K562 (cell line): ENCODE measurements at regions not wholly inside any gene's neighbourhood (a gene's known extent, or its start where the extent isn't known, plus 50 kb on each side); places are given as distances from the start of the nearest gene placed in this dataset.

Source experiments
- ATAC-seq: fragments of 200-7000 bp; cut with Tn5 transposase; 3 replicates; pipeline ENCODE4 v1.9.1; 2020; ENCODE audit warnings: moderate library complexity
- BruUV-seq: library from RNA; stranded (reverse); fragments of 400-500 nt; replicated peaks from 2 replicates; lab custom pipeline; 2021; lab: Mats Ljungman, UMichigan
- CTCF ChIA-PET: fragments of 300-600 bp; formaldehyde crosslinking; extraction: SDS; loops from one replicate; lab custom pipeline; 2021; ENCODE audit warnings: low intra/inter-chr PET ratio; lab: Yijun Ruan, JAX
- POLR2A ChIA-PET: fragments of 300-600, 350-650 bp; sonication (Branson Sonifier 250); formaldehyde crosslinking; extraction: SDS; loops from one replicate; lab custom pipeline; 2021; ENCODE audit warnings: antibody characterized with exemption, inconsistent platforms; lab: Yijun Ruan, JAX
- DNase-seq, 4 experiments: peaks; one replicate each; pipeline versions ENCODE4 v3.0.0 to v3.0.0-alpha.2; 2011 to 2018; ENCODE audit warnings: low spot score in 3 of 4, mixed read lengths in 3 of 4; ENCODE audit errors: extremely low read depth in 1 of 4
- FAIRE-seq: peaks from 2 replicates; lab custom pipeline; 2011; peaks lifted over from hg19 to GRCh38; lab: Jason Lieb, UNC
- H2AFZ ChIP-seq: 2 replicates; pipeline ENCODE4 v1.6.0; 2011; ENCODE audit warnings: low read depth, low read length, control low read depth, inconsistent platforms
- H3K27ac ChIP-seq: fragments of 200-600 bp; 3 replicates; pipeline ENCODE4 v1.8.0; 2011; ENCODE audit warnings: low read depth, mild to moderate bottlenecking, control low read depth, inconsistent platforms, low read length, moderate library complexity, mixed read lengths; ENCODE audit errors: extremely low read depth
- H3K27me3 ChIP-seq, 2 experiments: fragments of 300-600 bp in 1 of 2; 2 replicates in 1 of 2; 3 replicates in 1 of 2; pipeline versions ENCODE4 v1.6.0 to v1.8.0; 2011; ENCODE audit warnings: inconsistent platforms in 2 of 2, low read length in 2 of 2, mild to moderate bottlenecking in 1 of 2, mixed read lengths in 1 of 2, moderate library complexity in 1 of 2; ENCODE audit not compliant: control insufficient read depth in 2 of 2, insufficient read depth in 2 of 2
- H3K36me3 ChIP-seq: fragments of 300-600 bp; 3 replicates; pipeline ENCODE4 v1.8.0; 2011; ENCODE audit warnings: mild to moderate bottlenecking, low read length, inconsistent platforms; ENCODE audit not compliant: control insufficient read depth, insufficient read depth
- H3K4me1 ChIP-seq, 2 experiments: fragments of 200-600 bp in 1 of 2; replicated peaks in 1 of 2; 2 replicates in 1 of 2; 3 replicates in 1 of 2; pipeline versions ENCODE4 v1.5.1 to v1.8.0; 2011; ENCODE audit warnings: inconsistent platforms in 2 of 2, low read length in 2 of 2, mild to moderate bottlenecking in 1 of 2, mixed read lengths in 1 of 2, moderate library complexity in 1 of 2; ENCODE audit not compliant: control insufficient read depth in 2 of 2, insufficient read depth in 2 of 2
- H3K4me2 ChIP-seq: 2 replicates; pipeline ENCODE4 v1.6.1; 2011; ENCODE audit warnings: low read length, control low read depth, inconsistent platforms, mixed read lengths; ENCODE audit not compliant: insufficient read depth
- H3K4me3 ChIP-seq: fragments of 200-600 bp; sonication (generic), shearing (Covaris generic); 2 replicates; pipeline ENCODE4 v1.5.1; 2016; ENCODE audit warnings: control low read depth, inconsistent platforms
- H3K79me2 ChIP-seq: fragments of 200-600 bp; 3 replicates; pipeline ENCODE4 v1.8.0; 2011; ENCODE audit warnings: low read length, inconsistent platforms; ENCODE audit not compliant: control insufficient read depth, insufficient read depth
- H3K9ac ChIP-seq, 2 experiments: 2 replicates each; pipeline versions ENCODE4 v1.6.0 to v1.6.1; 2011; ENCODE audit warnings: low read depth in 2 of 2, low read length in 2 of 2, control low read depth in 1 of 2, inconsistent platforms in 1 of 2, mild to moderate bottlenecking in 1 of 2, mixed read lengths in 1 of 2; ENCODE audit not compliant: insufficient read depth in 1 of 2
- H3K9me1 ChIP-seq: one replicate; pipeline ENCODE4 v1.6.0; 2011; ENCODE audit warnings: inconsistent platforms, mild to moderate bottlenecking, low read length, moderate library complexity; ENCODE audit not compliant: control insufficient read depth, insufficient read depth
- H3K9me3 ChIP-seq: replicated peaks from 2 replicates; pipeline ENCODE4 v1.5.1; 2011; ENCODE audit warnings: low read depth, low read length, inconsistent platforms; ENCODE audit not compliant: control insufficient read depth, insufficient read depth
- H4K20me1 ChIP-seq: replicated peaks from 2 replicates; pipeline ENCODE4 v1.6.1; 2011; ENCODE audit warnings: low read length, inconsistent platforms, mixed read lengths; ENCODE audit not compliant: control insufficient read depth, insufficient read depth
- CBX2 ChIP-seq: fragments of 200-600 bp; sonication (generic); IDR thresholded peaks from one replicate; pipeline ENCODE4 v1.6.1; 2012; ENCODE audit warnings: mild to moderate bottlenecking, low read length, inconsistent platforms; ENCODE audit not compliant: insufficient read depth, poor library complexity, severe bottlenecking
- ETV6 ChIP-seq, 3 experiments: fragments of 150-350 bp in 1 of 3; sonication (generic) in 1 of 3; formaldehyde crosslinking in 1 of 3; IDR thresholded peaks; 2 replicates each; pipeline versions ENCODE4 v1.6.1 to v1.8.0; 2014 to 2022; ENCODE audit warnings: borderline replicate concordance in 2 of 3, low read depth in 2 of 3, antibody characterized with exemption in 1 of 3, low read length in 1 of 3, mild to moderate bottlenecking in 1 of 3, missing genetic modification reagents in 1 of 3
- HDAC6 ChIP-seq: IDR thresholded peaks from 2 replicates; pipeline ENCODE4 v1.6.1; 2012; ENCODE audit warnings: low read depth, mild to moderate bottlenecking, control low read depth, inconsistent platforms, low read length, moderate library complexity
- NBN ChIP-seq: fragments of 450-650 bp; IDR thresholded peaks from 2 replicates; pipeline ENCODE4 v1.6.1; 2016; ENCODE audit warnings: low read depth, mild to moderate bottlenecking
- NR0B1 ChIP-seq: fragments of 450-650 bp; IDR thresholded peaks from one replicate; pipeline ENCODE4 v1.6.1; 2018; ENCODE audit warnings: mild to moderate bottlenecking, moderate library complexity; ENCODE audit not compliant: partially characterized antibody
- NR4A1 ChIP-seq, 2 experiments: fragments of 250-450 bp in 1 of 2; fragments of 450-650 bp in 1 of 2; sonication (Bioruptor Pico) in 1 of 2; IDR thresholded peaks; 2 replicates each; pipeline versions ENCODE4 v1.4.0 to v1.6.1; 2016 to 2020; ENCODE audit warnings: mild to moderate bottlenecking in 2 of 2, missing compliant biosample characterization in 1 of 2, missing genetic modification characterization in 1 of 2, moderate library complexity in 1 of 2
- PTBP1 ChIP-seq: fragments of 200-400 bp; formaldehyde crosslinking; IDR thresholded peaks from 2 replicates; pipeline ENCODE4 v1.6.1; 2017; ENCODE audit warnings: low read depth, low read length
- SMAD4 ChIP-seq: fragments of 250-450 bp; sonication (Bioruptor Pico); conservative IDR thresholded peaks from 2 replicates; pipeline ENCODE4 v1.8.0; 2021; ENCODE audit warnings: inconsistent platforms, mild to moderate bottlenecking, moderate library complexity
- TRIM24 ChIP-seq, 2 experiments: fragments of 450-650 bp; IDR thresholded peaks; 2 replicates each; pipeline ENCODE4 v1.6.1; 2016
- ZFP36 ChIP-seq: fragments of 150-350 bp; IDR thresholded peaks from 2 replicates; pipeline ENCODE4 v1.6.1; 2018; ENCODE audit warnings: low read length, low read depth; ENCODE audit not compliant: partially characterized antibody
- WGBS: fragments of 100-300 bp; shearing (Covaris generic); methylation state at CpG from one replicate; pipeline ENCODE4 v1.1.6; 2016; ENCODE audit warnings: low coverage, mixed read lengths; ENCODE audit not compliant: insufficient coverage; ENCODE audit errors: missing lambda C conversion rate; 5-methylcytosine and 5-hydroxymethylcytosine counted together
- in situ Hi-C: fragments of 300-500 bp; cut with MboI; formaldehyde crosslinking; loops from 4 replicates; pipeline ENCODE4 v1.15.0; 2018; ENCODE audit warnings: inconsistent platforms, mixed read lengths
- intact Hi-C: fragments of 100-400 bp; cut with micrococcal nuclease; formaldehyde crosslinking; loops from 2 replicates; pipeline ENCODE4 v1.14.2; 2022
- TF ChIP-seq, protein P1 (sequence below): fragments of 450-650 bp; formaldehyde crosslinking; IDR thresholded peaks from 2 replicates; pipeline ENCODE4 v1.4.0; 2020; ENCODE audit warnings: mild to moderate bottlenecking, moderate library complexity
- TF ChIP-seq, protein P2 (sequence below), 2 experiments: fragments of 450-650 bp in 1 of 2; IDR thresholded peaks; 2 replicates each; pipeline ENCODE4 v1.6.1; 2011 to 2017; ENCODE audit warnings: low read depth in 2 of 2, antibody characterized with exemption in 1 of 2, borderline replicate concordance in 1 of 2, low read length in 1 of 2, mild to moderate bottlenecking in 1 of 2, mixed read lengths in 1 of 2; ENCODE audit not compliant: control insufficient read depth in 1 of 2

DNA sequence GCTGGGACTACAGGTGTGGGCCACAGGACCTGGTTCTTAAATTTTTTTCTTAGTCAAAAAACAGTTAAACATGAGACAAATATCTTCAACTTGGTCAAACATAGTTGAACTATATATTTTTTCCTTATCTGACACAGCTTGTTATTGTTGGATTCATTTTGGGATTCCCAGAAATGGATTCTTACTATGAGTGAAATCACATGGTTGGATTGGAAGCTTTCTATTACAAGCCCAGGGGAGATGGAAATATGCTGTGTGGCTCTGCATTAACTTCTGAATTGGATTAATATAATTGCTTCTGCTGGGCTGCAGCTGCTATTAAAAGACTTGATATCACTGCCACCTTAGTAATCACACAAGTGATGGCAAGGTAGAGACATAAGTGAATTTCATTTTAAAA, 126.4 kb upstream of the DUSP22 start (continued):
- TF ChIP-seq, protein P1, sequence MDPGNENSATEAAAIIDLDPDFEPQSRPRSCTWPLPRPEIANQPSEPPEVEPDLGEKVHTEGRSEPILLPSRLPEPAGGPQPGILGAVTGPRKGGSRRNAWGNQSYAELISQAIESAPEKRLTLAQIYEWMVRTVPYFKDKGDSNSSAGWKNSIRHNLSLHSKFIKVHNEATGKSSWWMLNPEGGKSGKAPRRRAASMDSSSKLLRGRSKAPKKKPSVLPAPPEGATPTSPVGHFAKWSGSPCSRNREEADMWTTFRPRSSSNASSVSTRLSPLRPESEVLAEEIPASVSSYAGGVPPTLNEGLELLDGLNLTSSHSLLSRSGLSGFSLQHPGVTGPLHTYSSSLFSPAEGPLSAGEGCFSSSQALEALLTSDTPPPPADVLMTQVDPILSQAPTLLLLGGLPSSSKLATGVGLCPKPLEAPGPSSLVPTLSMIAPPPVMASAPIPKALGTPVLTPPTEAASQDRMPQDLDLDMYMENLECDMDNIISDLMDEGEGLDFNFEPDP: no peak

DNA sequence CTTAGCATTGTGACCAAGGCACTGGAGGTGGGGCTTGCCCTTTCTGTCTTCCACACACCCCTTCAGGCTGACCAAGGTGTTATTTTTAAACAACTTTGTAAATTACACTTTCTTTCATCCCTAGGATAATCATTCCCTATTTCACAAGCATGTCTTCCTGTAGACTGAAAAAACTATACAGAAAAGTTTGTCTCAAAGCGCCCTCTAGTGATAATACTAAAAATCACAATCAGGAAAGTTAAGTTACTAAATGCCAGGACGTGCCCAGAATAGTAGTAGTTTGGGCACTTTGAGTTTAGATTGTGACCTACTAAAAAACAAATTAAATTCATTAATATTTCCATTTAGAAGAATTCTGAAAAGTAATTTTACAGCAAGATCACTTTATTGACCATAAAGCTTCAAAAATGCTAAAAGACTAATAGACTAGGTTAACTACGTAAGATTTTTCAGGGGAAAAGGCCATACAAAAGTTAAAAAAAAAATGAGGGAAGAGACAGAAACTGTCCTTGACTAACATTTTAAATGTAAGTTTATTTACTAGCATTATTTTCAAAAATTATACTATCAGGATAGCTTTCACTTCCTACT, 123.3 kb upstream of the DUSP22 start:
- H2AFZ ChIP-seq: no peak overlapping the region
- H3K79me2 ChIP-seq: no peaks in the 10 kb centered on the region
- FAIRE-seq (peak; percentile 85), ATAC-seq (peak; percentile 77), DNase-seq (peak in 3 of 4 experiments; percentile 44 to 49 (median 44))
- H3K4me3 ChIP-seq: no peak overlapping the region
- 34% methylated on average over 3 of the region's 3 CpGs for WGBS
- no peaks in the 10 kb centered on the region for H4K20me1 ChIP-seq
- H3K9me3 ChIP-seq: no peaks in the 10 kb centered on the region
- H3K4me2 ChIP-seq: no peak overlapping the region
- no peaks in the 10 kb centered on the region; a peak in 1 of 5 replicates for H3K27me3 ChIP-seq
- H3K4me1 ChIP-seq: no peaks in the 10 kb centered on the region
- H3K9me1 ChIP-seq: no peaks in the 10 kb centered on the region
- no TSS peak for BruUV-seq
- no peak overlapping the region for H3K9ac ChIP-seq
- H3K27ac ChIP-seq: no peak overlapping the region
- ChIA-PET CTCF (interaction anchor here (0.6 to 1.4 kb wide), 4 partner anchors 20 to 240 kb away, joined by 3 to 6 read pairs (median 4); no protein-coding TSS in a partner anchor), POLR2A (no interaction called here)
- in situ Hi-C loops: no loop called here
- intact Hi-C loops: no loop called here
- no peaks in the 10 kb centered on the region for H3K36me3 ChIP-seq
- no peak for TF ChIP-seq SMAD4 (CRISPR knock-in tag)
- TF ChIP-seq PTBP1: no peak
- TF ChIP-seq CBX2: no peak
- TF ChIP-seq ETV6 (IDR thresholded peaks at IDR 0.05; ENCODE audit: borderline replicate concordance in 1 of 2, low read depth in 2 of 2, low read length in 1 of 2): no peak
- no peak for TF ChIP-seq ETV6 (CRISPR knock-in tag; IDR thresholded peaks at IDR 0.05; ENCODE audit: borderline replicate concordance)
- TF ChIP-seq NBN: no peak
- no peak for TF ChIP-seq TRIM24 (IDR thresholded peaks at IDR 0.05)
- no peak for TF ChIP-seq NR4A1 (CRISPR knock-in tag; IDR thresholded peaks at IDR 0.05)
- no peak for TF ChIP-seq NR4A1 (tag; IDR thresholded peaks at IDR 0.05)
- TF ChIP-seq NR0B1: no peak
- no peak for TF ChIP-seq ZFP36
- no peak for TF ChIP-seq HDAC6
- TF ChIP-seq, protein P2, sequence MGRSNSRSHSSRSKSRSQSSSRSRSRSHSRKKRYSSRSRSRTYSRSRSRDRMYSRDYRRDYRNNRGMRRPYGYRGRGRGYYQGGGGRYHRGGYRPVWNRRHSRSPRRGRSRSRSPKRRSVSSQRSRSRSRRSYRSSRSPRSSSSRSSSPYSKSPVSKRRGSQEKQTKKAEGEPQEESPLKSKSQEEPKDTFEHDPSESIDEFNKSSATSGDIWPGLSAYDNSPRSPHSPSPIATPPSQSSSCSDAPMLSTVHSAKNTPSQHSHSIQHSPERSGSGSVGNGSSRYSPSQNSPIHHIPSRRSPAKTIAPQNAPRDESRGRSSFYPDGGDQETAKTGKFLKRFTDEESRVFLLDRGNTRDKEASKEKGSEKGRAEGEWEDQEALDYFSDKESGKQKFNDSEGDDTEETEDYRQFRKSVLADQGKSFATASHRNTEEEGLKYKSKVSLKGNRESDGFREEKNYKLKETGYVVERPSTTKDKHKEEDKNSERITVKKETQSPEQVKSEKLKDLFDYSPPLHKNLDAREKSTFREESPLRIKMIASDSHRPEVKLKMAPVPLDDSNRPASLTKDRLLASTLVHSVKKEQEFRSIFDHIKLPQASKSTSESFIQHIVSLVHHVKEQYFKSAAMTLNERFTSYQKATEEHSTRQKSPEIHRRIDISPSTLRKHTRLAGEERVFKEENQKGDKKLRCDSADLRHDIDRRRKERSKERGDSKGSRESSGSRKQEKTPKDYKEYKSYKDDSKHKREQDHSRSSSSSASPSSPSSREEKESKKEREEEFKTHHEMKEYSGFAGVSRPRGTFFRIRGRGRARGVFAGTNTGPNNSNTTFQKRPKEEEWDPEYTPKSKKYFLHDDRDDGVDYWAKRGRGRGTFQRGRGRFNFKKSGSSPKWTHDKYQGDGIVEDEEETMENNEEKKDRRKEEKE (IDR thresholded peaks at IDR 0.05; ENCODE audit: borderline replicate concordance in 1 of 2, control insufficient read depth in 1 of 2, low read depth in 2 of 2, low read length in 1 of 2): no peak
